NCI-H187 (cell line): ENCODE measurements at regions not wholly inside any gene's neighbourhood (a gene's known extent, or its start where the extent isn't known, plus 50 kb on each side); places are given as distances from the start of the nearest gene placed in this dataset.

Source experiments
- DNase-seq, 2 experiments: peaks; one replicate each; lab custom pipeline; 2025; lab: John Stamatoyannopoulos, UW

- no peak for DNase-seq
Measured at GRCh38 chr13:104002216-104002615, 936.0 kb upstream of the SLC10A2 start.

- DNase-seq: no peak
Measured at GRCh38 chr13:104001766-104002165, 935.5 kb upstream of the SLC10A2 start.

GRCh38 chr13:103996733-103997132 is 930.5 kb upstream of the SLC10A2 start:
- DNase-seq: no peak

- DNase-seq: no peak
Measured at GRCh38 chr13:103983948-103984347, 917.7 kb upstream of the SLC10A2 start.

GRCh38 chr13:103976371-103976770 is 910.2 kb upstream of the SLC10A2 start:
- DNase-seq: no peak

GRCh38 chr13:103973740-103974139 is 907.5 kb upstream of the SLC10A2 start:
- no peak for DNase-seq

- DNase-seq: no peak
Measured at GRCh38 chr13:103969520-103970050, 903.4 kb upstream of the SLC10A2 start.

GRCh38 chr13:103965506-103966243 is 899.5 kb upstream of the SLC10A2 start:
- DNase-seq: no peak

GRCh38 chr13:103961784-103962183 is 895.6 kb upstream of the SLC10A2 start:
- no peak for DNase-seq

- no peak for DNase-seq
Measured at GRCh38 chr13:103961129-103961528, 894.9 kb upstream of the SLC10A2 start.

GRCh38 chr13:103960001-103960400 is 893.8 kb upstream of the SLC10A2 start:
- DNase-seq: no peak

- no peak for DNase-seq
Measured at GRCh38 chr13:103958691-103959090, 892.5 kb upstream of the SLC10A2 start.

- DNase-seq: no peak
Measured at GRCh38 chr13:103957939-103958338, 891.7 kb upstream of the SLC10A2 start.

- no peak for DNase-seq
Measured at GRCh38 chr13:103953859-103954258, 887.6 kb upstream of the SLC10A2 start.

- no peak for DNase-seq
Measured at GRCh38 chr13:103952183-103952582, 886.0 kb upstream of the SLC10A2 start.

- DNase-seq: no peak
Measured at GRCh38 chr13:103948426-103948825, 882.2 kb upstream of the SLC10A2 start.

GRCh38 chr13:103945836-103946235 is 879.6 kb upstream of the SLC10A2 start:
- DNase-seq: no peak

- no peak for DNase-seq
Measured at GRCh38 chr13:103941506-103942140, 875.4 kb upstream of the SLC10A2 start.

GRCh38 chr13:103935117-103935516 is 868.9 kb upstream of the SLC10A2 start:
- DNase-seq: no peak

- DNase-seq: no peak
Measured at GRCh38 chr13:103931885-103932284, 865.7 kb upstream of the SLC10A2 start.

GRCh38 chr13:103931331-103931845 is 865.2 kb upstream of the SLC10A2 start:
- no peak for DNase-seq

GRCh38 chr13:103926118-103926517 is 859.9 kb upstream of the SLC10A2 start:
- DNase-seq: no peak

GRCh38 chr13:103908911-103909310 is 842.7 kb upstream of the SLC10A2 start:
- DNase-seq: no peak
